ENCODE measurements at regions not wholly inside any gene's neighbourhood (a gene's known extent, or its start where the extent isn't known, plus 50 kb on each side); places are given as distances from the start of the nearest gene placed in this dataset.

- TF ChIP-seq CTCF (IDR thresholded peaks at IDR 0.05; ENCODE audit: low read depth, low read length) = no peak
- DNase-seq (ENCODE audit: low read depth, low spot score) = no peak
- no peak overlapping the region for H3K4me3 ChIP-seq (ENCODE audit: low read depth, low read length)
- in situ Hi-C loops (cut with HindIII; ENCODE audit: low sequenced_read_pairs) = no loop called here
These were observed 276.4 kb downstream of the FAM43A start for GRCh38 chr3:194962056-194962455.

GRCh38 chr3:194964809-194965208 is 279.1 kb downstream of the FAM43A start:
- no peak for DNase-seq (ENCODE audit: low read depth, low spot score)
- in situ Hi-C loops (cut with HindIII; ENCODE audit: low sequenced_read_pairs) = no loop called here
- no peak overlapping the region for H3K4me3 ChIP-seq (ENCODE audit: low read depth, low read length)
- TF ChIP-seq CTCF (IDR thresholded peaks at IDR 0.05; ENCODE audit: low read depth, low read length) = no peak

GRCh38 chr3:194967151-194968117 is 281.8 kb downstream of the FAM43A start:
- in situ Hi-C loops (cut with HindIII; ENCODE audit: low sequenced_read_pairs) = no loop called here

GRCh38 chr3:194970066-194970465 is 284.4 kb downstream of the FAM43A start:
- no peak for DNase-seq (ENCODE audit: low read depth, low spot score)
- in situ Hi-C loops (cut with HindIII; ENCODE audit: low sequenced_read_pairs) = no loop called here
- no peak overlapping the region for H3K4me3 ChIP-seq (ENCODE audit: low read depth, low read length)
- no peak for TF ChIP-seq CTCF (IDR thresholded peaks at IDR 0.05; ENCODE audit: low read depth, low read length)

More at GRCh38 chr3:194967151-194968117, 281.8 kb downstream of the FAM43A start:
- no peak for DNase-seq (ENCODE audit: low read depth, low spot score)
- H3K4me3 ChIP-seq (ENCODE audit: low read depth, low read length) = no peak overlapping the region
- no peak for TF ChIP-seq CTCF (IDR thresholded peaks at IDR 0.05; ENCODE audit: low read depth, low read length)

GRCh38 chr3:194971009-194971408 is 285.3 kb downstream of the FAM43A start:
- no peak for TF ChIP-seq CTCF (IDR thresholded peaks at IDR 0.05; ENCODE audit: low read depth, low read length)
- no peak overlapping the region for H3K4me3 ChIP-seq (ENCODE audit: low read depth, low read length)
- in situ Hi-C loops (cut with HindIII; ENCODE audit: low sequenced_read_pairs) = no loop called here
- no peak for DNase-seq (ENCODE audit: low read depth, low spot score)

- H3K4me3 ChIP-seq (ENCODE audit: low read depth, low read length) = no peak overlapping the region
- in situ Hi-C loops (cut with HindIII; ENCODE audit: low sequenced_read_pairs) = no loop called here
- no peak for TF ChIP-seq CTCF (IDR thresholded peaks at IDR 0.05; ENCODE audit: low read depth, low read length)
- no peak for DNase-seq (ENCODE audit: low read depth, low spot score)
These were observed 286.3 kb downstream of the FAM43A start for GRCh38 chr3:194971965-194972364.

All from astrocyte of the spinal cord (primary cell).